Posterior vena cava (tissue), 2 donors: ENCODE measurements at regions not wholly inside any gene's neighbourhood (a gene's known extent, or its start where the extent isn't known, plus 50 kb on each side); places are given as distances from the start of the nearest gene placed in this dataset.

Experiments used
- DNase-seq: peaks from one replicate; pipeline ENCODE4 v3.0.0-alpha.2; 2020; ENCODE audit warnings: low spot score
- intact Hi-C, 2 donors: fragments of 100-400 bp; cut with DNase I; formaldehyde crosslinking; loops; one replicate each; pipeline versions ENCODE4 v1.14.1 to v1.14.2; 2022 to 2023
- donor health status: DM: yes; HTN: yes; CAD: no.
- donor health status: DM: yes; HTN: yes; CAD: no.

DNA sequence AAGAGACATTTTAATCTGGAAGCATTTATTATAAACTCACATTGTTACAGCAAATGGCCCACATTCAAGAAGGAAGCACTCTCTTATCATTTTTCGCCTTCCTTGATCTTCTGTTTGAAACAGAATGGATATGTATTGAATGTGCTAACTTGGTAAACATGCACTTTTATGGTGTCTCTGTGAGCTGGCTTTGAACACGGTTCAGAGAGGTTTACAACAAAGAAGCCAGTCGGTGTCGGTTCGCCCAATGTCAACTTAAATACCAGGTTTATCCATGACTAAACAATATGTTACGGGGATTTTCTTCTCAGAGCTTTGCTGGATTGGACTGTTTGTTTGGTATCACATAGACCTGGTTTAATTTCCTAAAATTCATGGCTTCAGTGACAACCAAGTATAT lies 226.4 kb downstream of the TGFB2 start:
- DNase-seq = no peak
- intact Hi-C loops = no loop called here

DNA sequence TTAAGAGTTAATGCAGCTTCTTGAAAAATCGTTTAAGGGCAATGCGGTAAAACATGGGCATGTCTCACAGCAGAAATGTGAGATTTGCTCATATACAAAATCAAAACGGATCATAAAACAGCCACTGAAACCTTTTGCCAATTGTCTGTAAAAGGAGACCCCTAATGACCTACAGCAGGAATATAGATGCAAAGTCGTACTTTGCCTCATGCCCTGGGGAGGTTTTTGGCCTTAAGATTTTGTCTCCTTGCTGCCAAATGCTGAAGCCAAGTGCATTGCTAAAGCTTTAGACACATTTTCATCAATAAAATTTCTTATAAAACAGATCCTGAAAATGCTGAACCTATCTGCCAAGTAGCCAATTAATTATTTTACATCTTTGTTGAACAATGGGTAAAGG lies 226.9 kb downstream of the TGFB2 start:
- no peak for DNase-seq
- intact Hi-C loops = no loop called here

DNA sequence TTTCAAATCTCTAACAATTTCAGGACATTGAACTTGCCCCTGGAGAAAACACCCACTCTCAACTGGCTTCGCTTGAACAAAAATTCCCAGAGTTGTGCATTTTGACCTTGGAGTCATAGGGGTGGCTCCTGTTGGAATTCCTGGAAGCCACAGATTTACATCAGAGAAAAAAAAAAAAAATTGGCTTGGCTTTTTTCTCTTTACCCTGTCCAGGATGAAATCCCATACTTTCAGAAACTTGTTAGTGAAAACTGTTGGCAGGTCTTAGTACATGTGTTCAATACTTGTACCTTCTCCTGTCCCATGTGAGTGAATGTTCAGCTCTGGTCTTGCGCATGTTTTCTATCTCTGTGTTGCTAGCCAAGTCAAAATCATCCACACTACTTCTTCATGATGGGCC lies 228.8 kb downstream of the TGFB2 start:
- DNase-seq = no peak
- intact Hi-C loops = no loop called here

DNA sequence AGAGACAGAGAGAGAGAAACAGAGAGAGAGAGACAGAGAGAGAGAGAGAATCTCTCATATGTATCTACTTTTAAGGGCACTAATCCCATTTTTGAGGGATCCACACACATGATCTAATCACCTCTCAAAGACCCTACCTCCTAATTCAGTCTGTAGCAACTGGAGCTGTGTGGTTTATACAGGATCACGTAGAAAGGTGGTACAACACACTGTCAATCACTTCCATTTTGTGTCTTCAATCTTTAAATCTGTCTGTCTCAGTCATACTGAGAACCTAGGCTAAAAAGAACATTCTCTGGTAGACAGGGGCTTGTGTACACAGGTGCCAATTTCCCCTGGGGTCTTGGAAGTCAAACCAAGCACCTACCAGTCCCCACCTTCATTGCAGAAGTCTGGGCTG lies 229.9 kb downstream of the TGFB2 start:
- no peak for DNase-seq
- intact Hi-C loops = loop anchor here in 1 of 2 donors (5.0 kb wide), 1 partner anchor 138 kb away; no protein-coding TSS in a partner anchor

DNA sequence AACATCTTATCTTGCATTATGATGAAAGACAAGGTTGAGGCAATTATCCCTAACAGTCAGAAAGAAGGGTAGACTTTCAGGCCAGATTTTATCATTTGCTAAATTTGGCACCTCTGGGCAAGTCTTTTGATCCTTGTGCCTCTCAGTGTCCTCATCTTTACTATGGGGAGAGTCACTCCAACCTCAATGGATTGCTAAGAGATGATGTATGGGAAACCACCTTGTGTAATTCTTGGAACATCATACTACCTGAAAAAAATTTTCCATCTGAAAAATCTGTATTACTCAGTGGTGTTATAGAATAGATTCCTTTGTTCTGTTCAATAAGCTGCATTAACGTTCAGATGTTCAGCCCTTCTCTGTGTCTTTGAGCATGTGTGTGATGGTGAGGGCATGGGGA lies 230.7 kb downstream of the TGFB2 start:
- intact Hi-C loops = loop anchor here in 1 of 2 donors (5.0 kb wide), 1 partner anchor 139 kb away; no protein-coding TSS in a partner anchor
- DNase-seq = no peak

DNA sequence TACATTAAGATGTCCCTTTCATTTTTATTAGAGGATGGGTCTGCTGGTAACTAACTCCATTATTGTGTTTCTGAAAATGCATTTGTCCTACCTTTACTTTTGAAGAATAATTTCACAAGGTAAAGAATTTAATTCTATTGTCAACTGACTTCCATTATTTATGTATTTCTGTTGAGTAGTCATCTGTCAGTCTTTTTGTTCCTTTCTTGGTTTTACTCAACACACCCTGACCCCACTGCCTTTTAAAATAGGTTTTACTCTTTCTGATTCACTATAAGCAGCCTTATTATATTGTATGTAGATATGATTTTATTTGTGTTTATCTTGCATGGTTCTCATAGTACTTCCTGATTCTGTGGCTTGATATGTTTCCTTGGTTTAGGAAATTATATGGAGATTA lies 237.5 kb downstream of the TGFB2 start:
- intact Hi-C loops = no loop called here
- DNase-seq = no peak

DNA sequence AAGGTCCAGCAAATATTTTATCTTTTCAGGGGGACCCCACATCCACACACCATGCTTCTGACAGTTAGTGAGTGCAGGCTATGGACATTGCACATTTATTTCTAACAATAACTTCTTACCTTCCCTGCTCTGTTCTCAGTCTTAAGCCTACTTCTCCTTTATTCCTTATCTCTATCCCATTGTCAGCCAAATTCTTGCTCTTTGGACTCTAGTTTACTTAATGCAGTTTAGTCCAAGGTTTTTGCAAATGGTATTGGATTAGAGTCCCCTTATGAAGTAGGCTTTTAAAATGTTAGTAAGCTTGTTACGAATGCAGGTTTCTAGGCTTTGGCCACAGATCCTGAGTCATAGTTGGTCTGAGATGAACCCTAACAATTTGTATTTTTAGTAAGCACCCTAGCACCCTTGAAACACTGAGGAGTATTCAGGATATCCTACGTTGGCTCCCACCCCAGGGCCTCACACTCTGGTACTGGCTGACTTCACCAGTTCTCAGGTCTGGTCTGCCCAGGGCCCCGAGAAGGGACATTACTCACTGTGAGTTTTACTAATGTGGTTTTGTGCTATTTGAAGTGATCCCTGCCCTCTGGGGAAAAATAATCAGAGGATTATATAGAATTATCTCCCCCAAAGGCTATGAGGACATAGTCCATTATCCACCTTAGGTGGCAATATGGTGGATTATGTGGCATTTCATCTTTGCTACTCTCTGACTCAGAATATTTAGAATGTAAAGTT lies 239.5 kb downstream of the TGFB2 start:
- DNase-seq = no peak
- intact Hi-C loops = no loop called here

DNA sequence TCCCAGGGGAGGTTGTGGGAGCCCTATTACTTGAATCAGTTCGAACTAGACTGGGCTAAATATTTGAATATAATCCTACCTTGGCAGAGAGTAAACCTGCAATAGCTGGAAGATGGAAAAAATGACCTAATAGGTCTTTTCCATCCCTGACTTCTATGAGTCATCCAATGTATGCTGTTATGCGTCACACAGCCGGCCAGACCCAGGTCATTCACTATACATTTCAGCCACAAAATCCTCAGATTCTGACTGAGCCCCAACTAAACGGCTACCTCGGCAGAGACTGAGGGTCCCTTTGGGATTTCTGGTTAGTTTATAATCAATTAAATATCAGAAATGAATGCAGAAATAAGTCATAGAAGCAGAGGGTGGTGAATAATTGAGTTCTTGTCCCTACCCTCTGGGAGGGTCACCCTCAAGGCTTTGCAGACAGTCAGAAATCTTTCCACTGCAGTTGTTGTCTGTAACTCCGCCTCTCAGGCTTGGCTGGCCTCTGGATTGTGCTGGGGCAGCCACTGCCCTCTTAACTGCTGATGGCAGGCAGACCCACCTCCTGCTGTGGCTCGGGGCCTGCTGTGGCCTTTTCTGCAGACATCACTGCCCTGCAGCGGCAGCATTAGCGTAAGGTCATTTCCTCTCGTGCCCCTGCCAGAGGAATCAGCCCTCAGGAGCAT lies 240.5 kb downstream of the TGFB2 start:
- DNase-seq = no peak
- intact Hi-C loops = no loop called here

DNA sequence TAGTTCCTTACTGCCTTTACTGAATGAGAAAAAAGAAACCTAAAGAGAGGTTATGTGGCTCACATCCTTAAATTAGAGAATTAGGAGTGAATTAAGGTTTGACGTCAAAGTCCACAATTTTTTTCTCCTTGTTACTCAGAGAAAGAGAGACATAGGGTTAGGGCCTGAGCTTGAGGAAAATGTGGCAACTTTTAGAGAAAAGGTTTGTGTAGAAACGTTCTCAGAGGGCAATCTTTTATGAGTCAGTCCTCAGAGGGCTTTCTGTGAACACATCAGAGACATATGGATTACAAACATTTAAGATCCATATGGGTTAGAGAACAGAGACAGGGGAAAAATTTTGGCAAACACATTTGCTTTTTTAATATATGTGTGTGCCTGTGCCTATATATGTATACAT lies 242.8 kb downstream of the TGFB2 start:
- no peak for DNase-seq
- intact Hi-C loops = no loop called here

DNA sequence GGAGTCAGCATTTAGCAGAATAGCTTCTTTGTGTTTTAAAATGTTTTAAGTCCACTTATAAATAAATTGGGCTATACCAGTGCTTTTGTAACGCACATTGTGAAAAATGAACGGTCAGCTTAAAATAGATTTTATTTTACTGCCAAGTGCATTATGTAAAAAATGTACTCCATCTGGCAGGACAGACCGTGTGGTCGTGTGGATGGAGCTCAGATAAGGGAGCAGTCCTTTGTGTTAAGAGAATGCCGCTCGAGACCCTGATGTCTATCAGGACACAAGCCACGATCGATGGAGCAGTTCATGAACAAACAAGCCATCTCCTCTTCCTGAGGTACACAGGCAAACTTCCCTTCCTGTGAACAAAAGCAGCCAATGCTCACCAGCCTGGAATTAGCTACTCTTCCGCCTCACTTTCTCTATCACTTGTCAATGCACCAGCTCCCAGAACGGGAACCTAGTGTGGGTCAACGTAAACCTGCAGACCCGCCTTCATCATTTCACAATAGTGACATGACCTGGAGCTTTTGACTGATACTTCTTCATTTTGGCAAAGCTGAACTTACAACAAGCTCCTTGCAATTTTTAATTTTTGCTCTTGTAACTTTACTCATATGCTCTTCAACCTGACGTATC lies 243.5 kb downstream of the TGFB2 start:
- no peak for DNase-seq
- intact Hi-C loops = no loop called here

DNA sequence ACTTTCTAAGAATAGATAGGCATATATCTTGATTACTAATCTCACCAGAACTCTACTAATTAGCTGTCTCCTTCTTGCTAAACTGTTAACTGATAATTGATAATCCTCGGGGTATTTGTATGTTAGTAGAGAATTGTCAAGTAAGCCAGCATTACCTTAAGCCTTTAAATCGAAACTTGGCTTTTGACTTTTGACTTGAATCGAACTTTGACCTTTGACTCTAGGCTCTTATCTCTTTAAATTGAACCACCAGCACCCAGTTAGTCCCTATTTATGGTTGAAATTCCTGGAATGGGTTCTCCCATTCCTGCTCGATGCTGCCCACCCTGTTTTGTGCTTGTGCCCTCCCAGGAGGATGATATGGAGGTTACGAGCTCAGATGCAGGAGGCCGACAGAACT lies 244.4 kb downstream of the TGFB2 start:
- intact Hi-C loops = no loop called here
- DNase-seq = no peak

DNA sequence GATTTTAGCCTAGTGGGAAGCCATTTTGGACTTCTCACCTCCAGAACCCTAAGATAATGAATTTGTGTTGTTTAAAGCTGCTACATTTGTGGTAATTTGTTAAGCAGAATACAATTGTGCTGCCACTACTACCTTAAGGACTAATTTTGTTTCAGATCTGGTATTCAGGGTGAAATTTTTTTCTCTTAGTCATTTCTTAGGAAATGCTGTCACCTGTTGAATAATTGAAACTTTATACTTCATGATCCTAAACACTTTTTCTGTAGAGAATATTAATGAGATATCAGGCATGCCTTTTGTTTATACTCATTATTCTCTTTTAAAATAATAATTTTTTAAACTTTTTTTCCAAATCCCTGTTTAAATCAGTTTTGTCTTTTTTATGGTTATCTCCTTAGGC lies 246.8 kb downstream of the TGFB2 start:
- no peak for DNase-seq
- intact Hi-C loops = no loop called here

DNA sequence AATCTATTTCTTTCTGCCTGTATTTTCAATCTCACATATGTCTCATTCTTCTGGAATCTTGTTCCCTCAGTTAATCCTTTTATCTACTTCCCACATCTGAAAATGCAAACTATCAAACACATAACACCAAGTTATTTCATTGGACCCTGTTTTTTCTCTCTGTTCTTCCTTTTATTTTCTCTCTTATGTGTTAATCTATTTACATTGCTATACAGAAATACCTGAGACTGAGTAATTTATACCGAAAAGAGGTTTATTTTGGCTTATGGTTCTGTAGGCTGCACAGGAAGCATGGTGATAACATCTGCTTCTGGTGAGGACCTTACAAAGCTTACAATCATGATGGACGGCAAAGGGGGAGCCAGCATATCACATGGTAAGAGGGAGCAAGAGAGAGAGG lies 247.6 kb downstream of the TGFB2 start:
- intact Hi-C loops = no loop called here
- no peak for DNase-seq

DNA sequence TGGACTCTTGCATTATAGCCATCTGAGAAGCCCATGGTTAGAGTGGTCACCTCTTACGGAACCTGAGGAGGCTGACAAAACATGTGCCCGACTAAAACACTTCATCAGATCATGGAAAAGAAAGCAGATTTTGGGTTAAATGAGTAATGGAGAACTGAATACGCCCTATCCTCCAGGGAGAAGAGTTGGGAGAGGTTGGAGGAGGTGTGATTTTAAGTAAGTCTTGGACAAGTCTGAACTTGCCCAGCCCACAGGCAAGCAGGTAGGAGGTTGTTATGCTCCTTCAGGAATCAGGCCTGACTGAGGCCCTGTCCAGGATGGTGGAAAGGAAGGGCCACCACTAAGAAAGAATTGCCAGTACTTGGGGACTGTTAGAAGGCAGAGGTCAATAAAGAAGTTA lies 255.8 kb downstream of the TGFB2 start:
- intact Hi-C loops = no loop called here

DNA sequence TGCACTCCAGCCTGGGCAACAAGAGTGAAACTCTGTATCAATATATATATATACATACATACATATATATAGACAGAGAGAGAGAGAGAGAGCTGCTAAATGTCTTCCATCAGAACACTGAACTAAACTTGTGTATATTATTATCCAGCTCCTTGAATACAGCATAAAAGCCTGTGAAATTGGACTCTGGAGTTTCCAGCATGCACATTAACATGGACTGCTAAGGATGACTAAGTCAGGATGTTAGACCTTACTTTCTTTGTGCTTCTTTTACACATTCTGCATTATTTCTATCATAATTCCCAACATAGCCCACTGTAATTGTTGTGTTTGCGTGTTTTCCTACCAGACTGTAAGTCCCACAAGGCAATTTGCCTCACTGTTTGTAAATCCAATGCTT lies 259.1 kb downstream of the TGFB2 start:
- intact Hi-C loops = no loop called here
- DNase-seq = no peak

More for the DNA sequence above, 255.8 kb downstream of the TGFB2 start:
- DNase-seq = no peak

DNA sequence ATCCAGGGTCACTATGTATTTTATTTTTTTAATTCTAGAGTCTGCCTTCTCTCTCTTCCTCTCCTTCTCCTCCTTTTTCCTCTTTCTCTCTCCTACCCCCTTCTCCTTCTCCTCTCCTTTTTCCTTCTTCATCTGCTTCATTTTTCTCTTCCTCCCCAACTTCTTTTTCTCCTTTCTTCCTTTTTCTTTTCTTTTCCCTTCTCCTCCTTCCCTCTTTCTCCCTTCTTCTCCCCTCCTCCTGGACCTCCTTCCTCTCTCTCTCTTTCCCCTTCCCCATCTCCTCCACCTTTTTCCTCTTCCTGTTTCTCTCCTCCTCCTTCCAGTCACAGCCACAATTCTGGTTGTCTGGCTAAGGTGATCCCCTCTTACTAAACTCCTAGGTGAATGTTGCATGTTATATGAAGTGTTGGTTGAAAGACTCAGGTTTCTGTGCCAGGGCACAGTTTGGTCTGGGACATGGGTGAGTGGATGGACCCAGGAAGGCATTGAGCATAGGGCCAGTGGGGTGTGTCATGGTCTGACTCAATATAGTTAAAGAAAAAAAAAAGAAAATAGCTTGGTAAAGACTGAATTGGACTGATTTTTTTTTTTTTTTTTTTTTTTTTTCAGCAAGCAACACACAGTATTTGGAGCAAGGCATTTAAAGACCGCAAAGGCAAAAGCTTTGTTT lies 266.9 kb downstream of the TGFB2 start:
- intact Hi-C loops = no loop called here
- DNase-seq = no peak

DNA sequence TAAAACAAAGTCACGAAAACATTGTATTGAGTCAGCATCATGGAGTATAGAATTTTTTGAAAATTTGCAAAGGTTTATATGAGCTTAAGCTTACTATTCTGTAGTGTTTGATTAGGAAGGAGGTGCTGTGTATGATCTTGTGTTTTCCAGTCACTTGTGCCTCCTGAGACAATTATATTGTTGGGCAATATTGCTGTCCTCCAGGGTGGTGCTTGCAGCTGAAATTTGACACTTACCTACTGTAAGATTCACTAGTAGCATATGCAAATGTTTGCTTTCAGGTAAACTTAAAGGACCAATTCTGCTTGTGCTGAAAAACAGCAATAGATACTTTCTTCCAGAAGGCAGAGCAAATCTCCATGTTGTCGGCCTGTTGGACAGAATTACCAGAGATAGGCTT lies 268.0 kb downstream of the TGFB2 start:
- no peak for DNase-seq
- intact Hi-C loops = no loop called here

DNA sequence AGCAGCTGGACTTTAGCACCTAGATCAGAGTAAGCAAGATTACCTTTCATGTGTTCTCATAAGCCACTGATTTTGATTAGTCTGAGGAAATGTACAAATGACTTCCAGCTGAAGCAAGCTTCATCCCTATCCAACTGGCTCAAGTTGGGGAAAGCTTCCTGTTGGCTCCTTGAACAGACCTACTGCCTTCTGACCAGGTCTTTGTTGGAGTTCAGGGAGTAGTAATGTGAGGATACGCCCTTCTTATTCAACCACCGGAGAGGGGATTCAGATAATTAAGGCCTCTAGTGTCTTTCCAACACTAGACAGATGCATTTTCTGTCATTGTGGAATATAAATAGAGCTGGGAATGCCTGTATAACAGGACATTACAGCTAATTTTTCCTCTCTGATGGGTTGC lies 268.9 kb downstream of the TGFB2 start:
- intact Hi-C loops = no loop called here
- DNase-seq = no peak

DNA sequence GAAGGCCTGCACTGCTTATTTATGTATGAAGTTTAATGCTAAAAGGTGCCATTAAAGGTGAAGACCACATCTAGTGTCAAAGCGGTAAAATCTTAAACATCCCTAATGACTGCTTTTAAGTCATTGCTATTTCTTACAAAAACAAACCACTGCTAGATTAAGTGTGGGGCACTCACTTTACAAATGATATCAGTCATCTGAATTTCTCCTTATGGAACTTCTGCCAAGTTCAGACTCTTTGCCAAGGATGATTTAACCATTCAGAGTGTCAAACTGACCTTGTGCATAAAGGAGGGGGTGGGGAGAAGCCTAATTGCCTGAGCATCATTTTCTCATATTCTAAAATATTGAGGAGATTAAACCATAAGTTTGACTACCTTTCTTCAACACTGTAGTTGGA lies 271.5 kb downstream of the TGFB2 start:
- intact Hi-C loops = no loop called here
- DNase-seq = no peak

DNA sequence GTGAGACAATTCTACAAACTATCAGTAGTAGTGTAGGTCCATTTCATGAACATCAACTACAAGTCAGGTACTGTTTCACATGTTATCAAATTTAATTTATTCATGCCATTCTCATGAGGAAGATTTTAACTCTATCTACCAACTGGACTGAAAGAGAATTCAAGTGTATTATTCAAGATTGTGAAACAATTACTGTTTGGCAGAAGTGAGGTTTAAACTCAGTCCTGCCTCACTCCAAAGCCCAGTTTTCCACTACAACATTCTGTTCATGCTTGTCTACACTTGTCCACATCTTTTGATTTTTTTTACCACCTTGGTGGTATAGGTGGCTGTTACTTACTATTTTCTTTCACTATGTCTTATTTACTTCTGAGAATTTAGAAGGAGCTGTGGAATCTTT lies 272.9 kb downstream of the TGFB2 start:
- no peak for DNase-seq
- intact Hi-C loops = no loop called here
